ENCODE measurements at regions not wholly inside any gene's neighbourhood (a gene's known extent, or its start where the extent isn't known, plus 50 kb on each side); places are given as distances from the start of the nearest gene placed in this dataset.

DNA sequence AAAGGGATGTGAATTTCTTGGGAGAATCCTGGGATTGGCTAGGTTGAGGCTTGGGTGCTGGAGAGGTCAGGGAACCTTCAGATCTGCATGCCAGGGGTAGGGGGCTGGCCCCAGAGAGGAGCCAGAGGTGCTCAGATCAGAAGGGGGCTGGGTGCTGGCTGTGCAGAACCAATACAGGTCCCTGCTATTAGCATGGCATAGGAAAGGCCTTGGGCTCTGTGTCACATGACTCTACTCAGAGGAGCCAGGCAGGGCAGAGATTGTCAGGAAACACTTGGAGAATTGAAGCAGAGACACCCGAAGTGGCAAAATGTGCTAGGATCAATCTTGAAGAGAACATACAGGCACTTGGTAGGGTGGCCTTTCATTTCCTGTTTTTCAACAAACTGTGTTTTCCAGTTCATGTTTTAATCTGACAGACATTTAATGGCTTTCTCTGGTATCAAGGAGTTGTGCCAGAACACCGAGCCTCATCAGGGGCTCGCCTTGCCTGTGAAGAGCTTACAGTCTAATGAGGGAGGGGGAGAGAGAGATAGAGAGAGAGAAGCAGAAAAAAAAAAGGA, 498.9 kb downstream of the RPS24 start:
- no peak for DNase-seq

DNA sequence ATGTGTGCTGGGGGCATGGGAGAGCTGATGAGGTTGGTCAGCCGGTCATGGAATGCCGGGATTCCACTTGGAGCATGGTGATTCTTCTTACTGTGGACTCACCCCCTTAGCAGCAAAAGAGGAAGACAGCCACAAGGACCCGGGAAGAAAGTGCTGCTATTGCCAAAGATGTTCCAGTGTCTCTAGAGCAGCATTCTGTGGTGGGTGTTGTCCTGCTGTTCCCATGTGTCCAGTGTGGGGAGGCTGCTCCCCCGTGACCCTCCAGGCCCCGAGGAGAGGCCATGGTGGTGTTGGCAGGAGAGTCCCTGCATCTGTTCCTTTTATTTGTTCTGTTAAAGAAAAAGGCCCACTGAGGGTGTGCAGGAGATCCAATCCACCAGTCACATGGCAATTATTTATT, 499.4 kb downstream of the RPS24 start:
- no peak for DNase-seq

DNA sequence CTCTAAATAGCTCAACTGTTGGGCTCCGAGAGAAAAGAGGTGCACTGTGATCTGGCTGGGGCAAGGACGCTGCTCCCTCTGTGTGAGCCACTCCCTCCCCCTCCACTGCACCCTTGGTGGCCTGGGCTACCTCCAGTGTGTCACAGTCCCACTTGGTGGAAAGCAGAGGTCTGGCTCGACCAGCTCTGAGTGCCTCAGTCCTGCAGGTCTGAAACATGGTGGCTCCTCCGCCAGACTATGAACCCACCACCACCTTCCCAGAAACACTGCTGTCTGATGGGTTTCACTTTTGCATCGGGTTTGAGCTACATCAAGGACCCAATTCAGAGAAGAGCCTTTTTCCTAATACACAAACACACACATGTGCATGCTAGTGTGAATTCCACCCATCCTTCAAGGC, 500.1 kb downstream of the RPS24 start:
- DNase-seq, result no peak

DNA sequence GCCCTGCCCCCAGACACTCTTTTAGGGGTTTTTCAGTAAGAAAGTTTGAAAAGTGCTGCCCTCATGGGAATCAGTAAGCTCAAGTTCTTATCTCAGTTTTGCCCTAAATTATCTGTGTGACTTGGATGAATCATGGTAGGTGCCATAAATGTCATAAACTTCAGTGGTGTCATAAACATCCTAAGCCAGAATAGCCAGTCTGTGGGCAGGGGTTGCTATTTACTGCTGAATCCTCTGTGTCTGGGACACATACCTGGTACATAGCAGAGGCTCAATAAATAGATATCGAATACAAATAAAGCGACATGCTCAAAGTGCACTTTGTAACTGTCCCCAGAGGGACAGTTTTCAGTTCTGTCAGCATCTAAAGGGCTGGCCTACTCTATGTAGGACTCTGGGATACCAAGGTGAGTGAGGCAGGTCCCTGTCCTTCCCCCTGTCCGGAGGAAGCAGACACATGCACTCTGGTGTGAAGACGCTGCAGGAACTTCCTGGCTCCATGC, 502.1 kb downstream of the RPS24 start:
- DNase-seq, result no peak

DNA sequence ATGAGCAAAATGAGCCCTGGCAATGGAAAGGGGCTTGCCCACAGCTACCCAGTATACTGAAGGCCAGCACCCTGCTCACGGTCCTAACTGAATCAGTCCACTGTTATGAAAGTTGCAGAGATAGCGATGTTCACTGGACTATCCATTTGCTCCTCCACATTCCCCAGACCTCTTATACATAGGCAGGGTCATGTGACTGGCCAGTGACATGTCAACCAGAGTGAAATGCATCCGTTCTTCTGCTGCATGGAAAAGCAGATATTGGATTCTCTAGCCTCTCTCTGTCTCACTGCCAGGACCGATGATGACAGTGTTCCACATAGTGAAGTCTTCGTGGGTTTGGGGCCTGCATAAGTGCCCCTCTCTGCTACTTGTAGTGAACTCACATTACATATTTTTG, 503.4 kb downstream of the RPS24 start:
- DNase-seq, result no peak

DNA sequence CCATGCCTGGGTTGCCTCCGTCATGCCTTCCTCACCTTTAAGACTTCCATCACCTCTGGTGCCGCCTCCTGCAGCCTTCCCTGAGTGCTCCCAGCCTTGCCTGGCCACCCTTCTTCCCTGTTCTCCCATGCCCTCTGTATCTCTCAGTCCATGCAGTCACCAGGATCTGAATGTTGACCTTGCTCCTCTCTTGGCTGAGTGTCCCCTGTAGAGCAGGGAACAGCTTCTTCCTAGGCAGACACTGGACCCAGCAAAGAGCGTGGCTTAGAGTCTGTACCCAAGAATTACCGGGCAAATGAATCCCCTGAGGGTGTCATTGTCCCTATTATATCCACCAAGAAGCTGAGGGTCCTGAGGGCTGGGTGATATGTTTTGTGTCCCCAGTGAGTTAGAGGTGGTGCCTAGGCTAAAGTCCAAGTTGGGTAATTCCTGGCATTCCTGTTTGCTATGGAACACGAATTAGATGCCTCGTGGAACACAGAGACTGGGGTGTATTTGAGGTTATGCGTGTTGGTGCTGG, 505.6 kb downstream of the RPS24 start:
- no peak for DNase-seq

DNA sequence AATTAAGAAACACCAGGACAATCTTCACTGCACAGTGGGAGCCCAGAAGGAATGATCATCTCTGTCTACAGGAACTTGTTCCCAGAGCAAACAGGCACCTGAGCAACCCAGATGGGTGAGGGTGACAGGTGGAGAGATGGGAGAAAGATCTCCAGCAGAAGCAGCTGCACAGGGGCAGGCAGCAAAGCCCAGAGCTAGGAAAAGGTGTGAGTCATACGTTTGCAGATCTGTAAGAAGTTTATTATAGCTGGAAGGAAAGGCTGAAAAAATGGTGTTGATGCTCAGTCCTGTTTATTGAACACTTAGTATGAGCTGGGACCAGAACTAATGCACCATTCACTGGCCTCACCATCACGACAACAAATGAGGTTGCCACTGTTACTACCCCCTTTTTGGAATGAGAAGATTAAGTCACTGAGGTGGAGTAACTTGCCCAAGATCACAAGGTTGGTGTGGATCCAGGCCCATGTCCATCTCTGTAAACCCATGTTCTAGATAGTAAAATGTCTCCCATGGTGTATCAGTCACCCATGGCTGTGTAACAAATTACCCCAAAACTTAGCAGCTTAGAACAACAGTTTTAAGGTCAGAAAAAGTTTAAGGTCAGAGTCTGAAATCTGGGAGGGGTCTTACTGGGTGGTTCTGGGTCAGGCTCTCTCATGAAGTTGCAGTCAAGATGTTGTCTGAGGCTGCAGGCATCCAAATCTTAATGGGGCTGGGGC, 506.9 kb downstream of the RPS24 start:
- no peak for DNase-seq

DNA sequence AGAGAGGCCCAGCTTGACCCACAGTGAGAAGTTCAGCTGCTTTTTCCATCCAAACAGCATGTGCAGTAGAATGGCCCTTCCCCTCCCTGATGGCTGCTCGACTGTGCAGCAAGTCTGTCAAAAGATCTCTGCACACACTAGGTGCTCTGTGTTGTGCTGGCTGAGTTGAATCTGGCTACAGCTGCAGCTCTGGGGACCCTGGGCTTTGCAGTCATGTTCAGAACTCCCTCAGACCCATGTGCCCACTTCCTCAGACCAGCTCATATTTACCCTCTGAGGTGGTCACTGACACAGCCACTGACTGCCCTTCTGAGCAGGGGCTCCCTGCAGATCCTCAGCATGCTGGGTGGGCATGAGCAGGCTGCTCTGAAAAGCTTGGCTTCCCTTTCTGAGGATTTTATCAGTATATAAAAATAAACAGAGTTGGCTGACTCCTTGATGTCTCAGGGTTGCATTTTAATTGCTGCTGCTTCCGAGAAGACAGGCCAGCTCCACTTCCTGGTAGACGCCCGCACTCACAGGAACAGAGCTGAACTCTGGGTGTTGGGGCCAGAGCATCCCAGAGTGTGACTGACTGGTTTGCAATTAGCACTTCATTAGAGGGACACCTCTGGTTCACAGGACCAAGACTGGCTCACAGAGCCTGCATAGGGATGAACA, 507.9 kb downstream of the RPS24 start:
- no peak for DNase-seq

DNA sequence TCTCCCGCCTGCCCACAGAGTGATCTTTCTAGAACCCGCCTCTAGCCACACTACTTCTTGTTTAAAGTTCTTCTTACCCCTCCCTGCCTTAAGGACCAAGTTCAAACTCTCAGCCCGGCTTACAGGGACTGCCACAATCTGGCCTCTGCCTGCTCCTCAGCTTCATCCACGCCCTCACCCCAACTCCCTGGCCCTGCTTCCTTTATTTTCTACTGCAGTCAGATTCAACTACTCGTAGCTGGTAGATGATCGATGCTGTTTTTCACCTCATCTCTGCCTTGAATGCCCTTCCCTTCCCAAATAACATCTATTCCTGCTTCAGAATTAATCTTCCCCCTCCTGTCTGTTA, 508.5 kb downstream of the RPS24 start:
- no peak for DNase-seq

DNA sequence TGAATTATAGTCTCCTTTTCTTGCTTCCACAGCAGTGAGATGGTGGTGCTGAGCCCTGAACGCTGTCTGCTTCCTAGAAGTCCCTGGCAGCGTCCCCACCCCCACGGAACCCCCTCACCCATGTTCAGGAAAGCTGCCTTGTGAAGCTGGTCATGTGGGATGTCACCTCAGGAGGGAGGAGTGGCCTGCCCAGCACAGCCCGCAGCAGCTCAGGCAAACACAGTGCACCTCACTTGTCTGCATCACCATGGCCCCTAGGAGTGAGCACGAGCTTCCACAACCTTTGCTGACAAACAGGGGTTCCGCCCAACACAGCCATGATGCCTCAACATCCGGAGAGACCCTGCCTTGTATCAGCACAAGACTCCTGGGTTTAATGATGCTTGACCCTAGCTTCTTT, 508.9 kb downstream of the RPS24 start:
- no peak for DNase-seq

DNA sequence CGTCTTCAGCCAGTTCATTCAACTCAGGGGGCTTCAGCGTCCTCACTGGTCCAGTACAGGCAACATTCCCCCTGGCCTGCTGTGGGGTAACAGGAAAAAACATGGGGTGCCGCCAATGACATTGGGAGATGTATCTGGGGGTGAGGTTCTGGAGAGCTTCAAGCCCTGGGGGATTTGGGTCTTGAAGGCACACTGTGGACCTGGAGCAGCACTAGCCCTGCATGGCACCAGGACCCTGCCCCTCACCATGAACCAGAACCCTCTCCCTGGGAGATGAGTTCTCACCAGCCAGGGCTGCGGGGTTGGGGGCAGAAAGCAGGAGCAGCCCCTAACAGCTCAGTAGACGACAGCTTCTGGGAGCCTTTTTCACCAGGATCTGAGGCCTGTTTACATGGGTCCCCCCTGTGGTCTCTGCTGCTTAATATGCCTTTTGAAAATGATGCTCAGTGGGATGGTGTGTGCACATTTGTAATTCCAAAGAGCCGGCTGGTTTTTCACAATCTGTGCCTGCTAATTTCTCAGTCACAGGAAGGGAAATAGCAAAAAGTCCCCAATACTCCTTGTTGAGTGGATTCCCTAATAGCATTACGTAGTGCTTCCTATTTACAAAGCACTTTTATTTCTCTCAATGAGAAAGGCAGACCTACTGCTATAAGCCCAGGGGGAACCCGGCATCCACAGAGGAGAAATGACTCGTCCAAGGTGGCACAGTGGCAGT, 509.5 kb downstream of the RPS24 start:
- no peak for DNase-seq

DNA sequence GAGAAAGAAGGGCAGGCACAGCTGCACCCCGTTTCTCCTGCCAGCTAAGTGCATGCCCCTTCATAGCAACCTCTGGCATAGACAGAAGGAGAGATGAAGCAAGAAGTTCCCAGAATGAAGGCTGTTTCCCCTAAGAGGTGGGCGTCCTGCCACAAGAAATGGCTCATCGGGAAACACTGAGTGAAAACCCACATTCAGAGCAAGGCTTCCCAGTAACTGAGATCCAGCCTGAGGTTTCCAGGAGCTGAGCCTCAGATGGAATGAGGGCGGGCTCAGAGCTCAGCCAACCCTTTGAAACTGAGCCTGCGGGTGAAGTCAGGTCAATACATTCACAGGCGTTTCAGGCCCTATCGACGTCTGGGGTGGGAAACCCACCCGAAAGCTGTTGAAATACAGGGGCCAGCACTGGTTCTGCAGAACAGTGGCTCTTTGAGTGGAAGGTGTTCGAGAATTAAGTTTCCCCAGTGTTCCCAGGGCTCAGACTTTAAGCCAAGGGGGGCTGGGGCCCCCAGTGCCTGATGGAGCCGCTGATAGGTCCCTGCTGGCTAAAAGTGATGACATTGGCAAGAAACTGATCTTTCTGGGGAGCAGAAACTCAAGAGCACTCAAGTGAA, 510.2 kb downstream of the RPS24 start:
- no peak for DNase-seq

DNA sequence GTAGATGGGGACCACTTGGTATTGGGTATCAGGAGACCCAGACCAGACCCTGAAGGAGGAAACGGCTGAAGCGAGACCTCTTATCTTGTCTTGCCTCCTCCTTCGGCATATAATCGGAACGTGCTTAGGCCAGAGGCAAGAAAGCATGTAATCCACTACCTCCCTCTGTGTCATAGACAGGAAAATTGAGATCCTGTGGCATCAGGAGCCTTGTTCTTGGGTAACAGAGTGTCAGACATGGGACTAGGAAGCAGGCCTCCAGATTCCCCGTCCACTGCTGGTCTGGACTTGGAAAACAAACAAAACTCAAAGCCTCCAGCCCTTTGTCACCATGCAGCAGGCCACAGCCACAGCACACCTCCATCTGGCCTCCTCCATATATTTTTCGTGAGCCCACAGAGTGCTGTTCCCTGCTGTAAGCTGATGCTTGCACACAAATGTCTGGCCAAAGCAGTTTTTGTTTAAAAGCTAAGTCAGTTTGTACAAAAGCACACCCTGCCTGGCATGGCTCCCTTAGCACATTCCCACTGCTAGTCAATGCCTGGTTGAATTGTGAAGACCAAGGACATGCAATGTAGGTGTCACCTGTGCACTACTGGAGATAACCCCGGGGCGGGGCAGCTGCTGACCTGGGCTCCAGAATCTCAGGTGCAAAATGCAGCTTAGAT, 510.9 kb downstream of the RPS24 start:
- no peak for DNase-seq

DNA sequence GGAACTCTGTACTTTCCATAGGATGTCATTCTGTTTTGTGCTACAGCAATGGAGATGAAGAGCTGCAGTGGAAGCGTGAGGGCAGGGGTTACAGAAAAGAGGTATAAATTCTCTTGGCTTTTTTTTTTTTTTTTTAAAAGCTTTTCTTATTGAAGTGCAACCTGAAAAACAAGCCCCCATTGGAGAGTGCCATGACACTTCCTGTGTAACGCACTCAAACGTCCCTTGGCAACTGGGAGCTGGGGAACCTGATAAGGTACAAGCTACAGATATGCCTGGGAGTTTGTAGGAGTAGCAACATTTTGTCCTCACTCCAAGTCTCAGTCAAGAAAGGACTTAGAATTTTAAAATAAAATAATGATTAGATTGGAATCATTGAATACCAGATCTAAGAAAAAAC, 512.1 kb downstream of the RPS24 start:
- DNase-seq, result no peak

DNA sequence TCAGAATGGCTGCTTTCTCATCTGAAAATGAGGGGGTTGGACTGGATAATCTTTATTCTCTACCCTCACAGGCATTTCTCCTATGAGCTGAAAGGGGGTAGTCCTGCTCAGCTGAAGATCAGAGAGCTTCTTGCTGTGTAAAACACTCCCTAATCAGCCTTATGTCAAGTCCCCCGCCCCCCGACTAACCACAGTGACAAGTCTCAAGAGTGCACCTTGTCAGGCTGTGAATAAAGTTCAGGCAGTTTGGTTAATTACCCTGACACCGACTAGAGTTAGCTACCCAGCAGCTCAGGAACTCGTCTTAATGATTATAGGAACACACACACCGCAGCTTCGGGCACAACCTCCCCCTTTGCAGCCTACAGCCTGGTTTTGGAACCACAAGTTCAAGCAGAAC, 513.7 kb downstream of the RPS24 start:
- no peak for DNase-seq

DNA sequence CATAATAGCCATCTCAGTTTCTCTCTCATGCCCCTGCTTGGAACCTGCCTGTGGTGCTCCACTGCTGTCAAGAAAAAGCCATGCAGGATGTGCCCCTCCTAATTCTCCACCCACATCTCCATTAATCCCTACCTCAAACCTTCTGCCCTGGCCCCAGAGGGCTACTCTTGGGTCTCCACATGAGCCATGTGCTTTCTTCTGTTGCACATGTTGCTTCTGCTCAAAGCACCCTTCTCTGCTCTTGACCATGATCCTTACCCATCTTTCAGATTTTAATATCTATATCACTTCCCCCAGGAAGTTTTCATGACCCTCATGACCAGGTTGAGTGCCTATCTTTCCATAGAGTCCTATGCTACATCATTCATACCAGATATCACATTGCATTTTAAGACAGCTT, 514.2 kb downstream of the RPS24 start:
- DNase-seq, result no peak

DNA sequence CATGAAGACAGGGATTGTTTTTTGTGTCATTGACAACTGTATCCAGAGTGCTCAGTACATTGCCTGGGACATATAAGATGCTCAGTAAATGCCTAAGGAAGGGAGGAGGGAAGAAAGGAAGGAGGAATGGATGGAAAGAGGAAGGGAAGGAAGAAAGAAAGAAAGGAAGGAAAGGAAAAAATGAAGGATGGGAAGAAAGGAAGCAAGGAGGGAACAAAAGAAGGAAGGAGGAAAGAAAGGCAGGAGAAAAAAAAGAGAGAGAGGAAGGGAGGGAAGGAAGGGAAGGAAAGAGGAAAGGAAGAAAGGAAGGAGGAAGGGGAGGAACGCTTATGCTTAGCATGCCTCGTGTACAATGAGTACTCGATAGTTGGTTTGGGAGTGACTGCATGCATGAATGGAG, 514.7 kb downstream of the RPS24 start:
- no peak for DNase-seq

DNA sequence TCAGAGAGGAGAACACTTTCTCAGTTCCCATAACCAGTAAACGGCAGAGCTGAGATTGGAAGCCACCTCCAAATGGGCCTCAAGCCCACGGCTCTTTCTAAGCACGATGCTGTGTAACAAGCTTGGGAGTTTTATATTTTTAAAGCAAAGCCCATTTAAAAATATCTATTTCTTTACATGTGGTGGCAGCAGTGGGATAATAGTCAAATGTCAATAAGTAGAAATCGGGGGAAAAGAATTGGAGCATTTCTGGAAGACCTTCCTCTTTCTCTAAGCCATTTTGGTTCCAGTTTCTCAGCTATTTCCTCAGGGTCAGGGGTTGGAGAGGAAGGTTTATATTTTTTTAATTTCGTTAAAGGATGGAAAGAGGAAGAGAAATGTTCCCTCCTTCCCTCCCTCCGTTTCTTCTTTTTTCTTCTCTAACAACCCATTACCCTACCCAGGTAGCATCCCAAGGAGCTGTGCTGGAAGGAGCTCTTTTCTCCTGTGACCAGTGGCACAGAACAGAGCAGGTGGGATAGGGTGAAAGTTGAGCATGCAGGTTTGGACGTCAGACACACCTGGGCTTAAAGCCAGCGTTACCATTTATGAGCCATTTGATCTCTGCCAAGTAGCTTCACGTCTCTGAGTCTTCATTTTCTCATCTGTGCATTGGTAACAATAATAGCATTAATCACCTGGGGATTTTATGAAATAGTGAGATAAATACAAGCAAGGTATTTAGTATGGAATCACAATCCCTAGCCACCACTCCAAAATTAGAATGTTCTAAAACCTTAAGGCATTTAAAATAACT, 515.7 kb downstream of the RPS24 start:
- DNase-seq, result no peak

DNA sequence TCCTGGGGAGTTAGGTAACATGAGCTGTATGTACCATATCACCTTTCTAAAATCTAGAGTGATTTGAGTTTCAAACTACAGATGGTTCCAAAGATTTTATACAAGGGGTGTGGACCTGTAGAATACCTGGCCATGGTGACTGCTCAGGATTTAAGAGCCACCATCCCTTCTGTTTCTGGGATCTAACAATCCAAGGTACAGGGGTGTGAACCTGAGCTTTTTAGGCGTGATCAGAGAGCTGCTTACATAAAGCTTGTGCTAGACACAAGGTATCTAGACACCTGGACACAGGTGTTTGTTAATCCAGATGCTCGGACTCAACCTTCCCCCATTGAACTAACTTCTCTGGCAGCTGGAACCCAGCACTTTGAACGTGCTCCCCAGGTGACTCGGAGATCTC, 516.4 kb downstream of the RPS24 start:
- DNase-seq, result no peak

DNA sequence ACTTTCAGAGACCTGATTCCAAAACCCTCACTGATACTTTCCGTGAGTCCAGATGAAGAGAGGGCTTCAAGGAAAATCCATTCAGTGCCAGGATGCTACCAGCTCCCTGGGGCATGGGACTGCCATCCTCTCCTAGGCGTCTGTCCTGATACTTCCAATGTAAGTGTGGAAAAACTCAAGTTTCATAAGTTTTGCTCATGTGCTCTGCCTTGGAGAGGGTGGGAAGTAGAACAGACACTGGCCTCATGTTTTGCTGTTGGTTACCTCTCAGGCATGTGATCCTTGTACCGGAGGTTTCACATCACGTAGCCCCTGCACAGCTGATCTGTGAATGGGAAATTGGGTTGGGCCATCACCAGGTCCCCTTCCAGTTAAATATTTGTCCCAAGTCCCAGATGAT, 517.1 kb downstream of the RPS24 start:
- DNase-seq, result no peak

DNA sequence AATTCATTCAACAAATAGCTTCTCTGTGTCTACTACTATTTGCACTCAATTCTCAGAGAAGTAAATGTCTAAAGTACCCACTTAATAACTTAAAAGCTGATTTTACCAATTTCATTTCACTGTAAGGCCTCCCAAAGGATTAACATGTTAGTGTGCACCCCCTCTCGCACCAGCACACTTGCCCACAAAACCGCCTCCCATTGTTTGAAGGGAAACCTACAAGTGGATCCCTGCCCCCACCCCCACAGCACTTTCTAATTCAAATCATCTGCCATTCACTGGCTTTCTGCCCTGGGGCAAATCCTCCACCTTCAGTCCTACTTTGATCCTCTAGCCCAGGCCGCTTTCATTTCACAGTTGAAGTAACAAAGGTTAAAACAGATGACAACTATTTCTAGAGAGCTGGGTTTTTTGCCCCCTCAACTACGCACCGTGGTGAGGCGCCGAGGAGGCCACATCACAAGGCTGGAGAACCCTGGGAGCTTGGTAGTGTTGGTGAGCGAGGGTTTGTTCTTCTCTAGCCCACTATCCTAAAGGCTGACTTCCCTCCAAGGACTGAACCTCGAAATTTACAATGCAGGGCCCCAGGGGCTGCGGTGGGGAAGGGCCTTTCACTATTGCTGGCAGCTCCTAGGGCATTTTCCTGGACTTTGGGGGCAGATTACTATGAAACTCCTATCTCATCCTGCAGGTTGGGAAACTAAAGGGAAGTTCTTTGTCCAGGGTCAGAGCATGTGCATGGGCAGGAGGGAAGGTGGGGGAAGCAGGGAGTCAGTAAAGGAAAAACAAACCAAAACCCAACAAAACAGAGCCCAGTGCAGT, 517.4 kb upstream of the ZMIZ1 start:
- no peak for DNase-seq
